ENCODE measurements at regions not wholly inside any gene's neighbourhood (a gene's known extent, or its start where the extent isn't known, plus 50 kb on each side); places are given as distances from the start of the nearest gene placed in this dataset.

GRCh38 chr4:117811731-117812130, 222.6 kb upstream of the NDST3 start:
- no peak overlapping the region for H3K4me3 ChIP-seq (ENCODE audit: low read depth, low read length)
- no peak for DNase-seq (ENCODE audit: low read depth)
- TF ChIP-seq MYC (IDR thresholded peaks at IDR 0.05; ENCODE audit: low read depth, low read length), result no peak
- no peak for TF ChIP-seq CTCF (IDR thresholded peaks at IDR 0.05; ENCODE audit: low read depth, low read length)
- TF ChIP-seq POLR2A (IDR thresholded peaks at IDR 0.05; ENCODE audit: extremely low read depth, insufficient read length), result no peak
- TF ChIP-seq MAX (IDR thresholded peaks at IDR 0.05; ENCODE audit: low read depth, low read length), result no peak

GRCh38 chr4:117814277-117815246, 219.7 kb upstream of the NDST3 start:
- TF ChIP-seq MYC (IDR thresholded peaks at IDR 0.05; ENCODE audit: low read depth, low read length) (no peak), CTCF (IDR thresholded peaks at IDR 0.05; ENCODE audit: low read depth, low read length) (no peak), POLR2A (IDR thresholded peaks at IDR 0.05; ENCODE audit: extremely low read depth, insufficient read length) (no peak), MAX (IDR thresholded peaks at IDR 0.05; ENCODE audit: low read depth, low read length) (no peak)
- no peak overlapping the region for H3K4me3 ChIP-seq (ENCODE audit: low read depth, low read length)
- no peak for DNase-seq (ENCODE audit: low read depth)

GRCh38 chr4:117817301-117817700, 217.0 kb upstream of the NDST3 start:
- no peak for TF ChIP-seq MYC (IDR thresholded peaks at IDR 0.05; ENCODE audit: low read depth, low read length)
- no peak for TF ChIP-seq POLR2A (IDR thresholded peaks at IDR 0.05; ENCODE audit: extremely low read depth, insufficient read length)
- TF ChIP-seq MAX (IDR thresholded peaks at IDR 0.05; ENCODE audit: low read depth, low read length), result no peak
- TF ChIP-seq CTCF (IDR thresholded peaks at IDR 0.05; ENCODE audit: low read depth, low read length), result no peak
- DNase-seq (ENCODE audit: low read depth), result no peak
- no peak overlapping the region for H3K4me3 ChIP-seq (ENCODE audit: low read depth, low read length)

GRCh38 chr4:117821834-117822233, 212.5 kb upstream of the NDST3 start:
- H3K4me3 ChIP-seq (ENCODE audit: low read depth, low read length), result no peak overlapping the region
- TF ChIP-seq CTCF (IDR thresholded peaks at IDR 0.05; ENCODE audit: low read depth, low read length) (no peak), POLR2A (IDR thresholded peaks at IDR 0.05; ENCODE audit: extremely low read depth, insufficient read length) (no peak), MYC (IDR thresholded peaks at IDR 0.05; ENCODE audit: low read depth, low read length) (no peak), MAX (IDR thresholded peaks at IDR 0.05; ENCODE audit: low read depth, low read length) (no peak)
- no peak for DNase-seq (ENCODE audit: low read depth)

GRCh38 chr4:117823388-117823787, 210.9 kb upstream of the NDST3 start:
- no peak for DNase-seq (ENCODE audit: low read depth)
- H3K4me3 ChIP-seq (ENCODE audit: low read depth, low read length), result no peak overlapping the region
- TF ChIP-seq POLR2A (IDR thresholded peaks at IDR 0.05; ENCODE audit: extremely low read depth, insufficient read length) (no peak), MYC (IDR thresholded peaks at IDR 0.05; ENCODE audit: low read depth, low read length) (no peak), CTCF (IDR thresholded peaks at IDR 0.05; ENCODE audit: low read depth, low read length) (no peak), MAX (IDR thresholded peaks at IDR 0.05; ENCODE audit: low read depth, low read length) (no peak)

All from NB4 (cell line).